K562 (cell line): ENCODE measurements at regions not wholly inside any gene's neighbourhood (a gene's known extent, or its start where the extent isn't known, plus 50 kb on each side); places are given as distances from the start of the nearest gene placed in this dataset.

Experiments used
- ATAC-seq: fragments of 200-7000 bp; cut with Tn5 transposase; 3 replicates; pipeline ENCODE4 v1.9.1; 2020; ENCODE audit warnings: moderate library complexity
- BruUV-seq: library from RNA; stranded (reverse); fragments of 400-500 nt; replicated peaks from 2 replicates; lab custom pipeline; 2021; lab: Mats Ljungman, UMichigan
- CTCF ChIA-PET: fragments of 300-600 bp; formaldehyde crosslinking; extraction: SDS; loops from one replicate; lab custom pipeline; 2021; ENCODE audit warnings: low intra/inter-chr PET ratio; lab: Yijun Ruan, JAX
- POLR2A ChIA-PET: fragments of 300-600, 350-650 bp; sonication (Branson Sonifier 250); formaldehyde crosslinking; extraction: SDS; loops from one replicate; lab custom pipeline; 2021; ENCODE audit warnings: antibody characterized with exemption, inconsistent platforms; lab: Yijun Ruan, JAX
- DNase-seq, 4 experiments: peaks; one replicate each; pipeline versions ENCODE4 v3.0.0 to v3.0.0-alpha.2; 2011 to 2018; ENCODE audit warnings: low spot score in 3 of 4, mixed read lengths in 3 of 4; ENCODE audit errors: extremely low read depth in 1 of 4
- FAIRE-seq: peaks from 2 replicates; lab custom pipeline; 2011; peaks lifted over from hg19 to GRCh38; lab: Jason Lieb, UNC
- H2AFZ ChIP-seq: 2 replicates; pipeline ENCODE4 v1.6.0; 2011; ENCODE audit warnings: low read depth, low read length, control low read depth, inconsistent platforms
- H3K27ac ChIP-seq: fragments of 200-600 bp; 3 replicates; pipeline ENCODE4 v1.8.0; 2011; ENCODE audit warnings: low read depth, mild to moderate bottlenecking, control low read depth, inconsistent platforms, low read length, moderate library complexity, mixed read lengths; ENCODE audit errors: extremely low read depth
- H3K27me3 ChIP-seq, 2 experiments: fragments of 300-600 bp in 1 of 2; 2 replicates in 1 of 2; 3 replicates in 1 of 2; pipeline versions ENCODE4 v1.6.0 to v1.8.0; 2011; ENCODE audit warnings: inconsistent platforms in 2 of 2, low read length in 2 of 2, mild to moderate bottlenecking in 1 of 2, mixed read lengths in 1 of 2, moderate library complexity in 1 of 2; ENCODE audit not compliant: control insufficient read depth in 2 of 2, insufficient read depth in 2 of 2
- H3K36me3 ChIP-seq: fragments of 300-600 bp; 3 replicates; pipeline ENCODE4 v1.8.0; 2011; ENCODE audit warnings: mild to moderate bottlenecking, low read length, inconsistent platforms; ENCODE audit not compliant: control insufficient read depth, insufficient read depth
- H3K4me1 ChIP-seq, 2 experiments: fragments of 200-600 bp in 1 of 2; replicated peaks in 1 of 2; 2 replicates in 1 of 2; 3 replicates in 1 of 2; pipeline versions ENCODE4 v1.5.1 to v1.8.0; 2011; ENCODE audit warnings: inconsistent platforms in 2 of 2, low read length in 2 of 2, mild to moderate bottlenecking in 1 of 2, mixed read lengths in 1 of 2, moderate library complexity in 1 of 2; ENCODE audit not compliant: control insufficient read depth in 2 of 2, insufficient read depth in 2 of 2
- H3K4me2 ChIP-seq: 2 replicates; pipeline ENCODE4 v1.6.1; 2011; ENCODE audit warnings: low read length, control low read depth, inconsistent platforms, mixed read lengths; ENCODE audit not compliant: insufficient read depth
- H3K4me3 ChIP-seq: fragments of 200-600 bp; sonication (generic), shearing (Covaris generic); 2 replicates; pipeline ENCODE4 v1.5.1; 2016; ENCODE audit warnings: control low read depth, inconsistent platforms
- H3K79me2 ChIP-seq: fragments of 200-600 bp; 3 replicates; pipeline ENCODE4 v1.8.0; 2011; ENCODE audit warnings: low read length, inconsistent platforms; ENCODE audit not compliant: control insufficient read depth, insufficient read depth
- H3K9ac ChIP-seq, 2 experiments: 2 replicates each; pipeline versions ENCODE4 v1.6.0 to v1.6.1; 2011; ENCODE audit warnings: low read depth in 2 of 2, low read length in 2 of 2, control low read depth in 1 of 2, inconsistent platforms in 1 of 2, mild to moderate bottlenecking in 1 of 2, mixed read lengths in 1 of 2; ENCODE audit not compliant: insufficient read depth in 1 of 2
- H3K9me1 ChIP-seq: one replicate; pipeline ENCODE4 v1.6.0; 2011; ENCODE audit warnings: inconsistent platforms, mild to moderate bottlenecking, low read length, moderate library complexity; ENCODE audit not compliant: control insufficient read depth, insufficient read depth
- H3K9me3 ChIP-seq: replicated peaks from 2 replicates; pipeline ENCODE4 v1.5.1; 2011; ENCODE audit warnings: low read depth, low read length, inconsistent platforms; ENCODE audit not compliant: control insufficient read depth, insufficient read depth
- H4K20me1 ChIP-seq: replicated peaks from 2 replicates; pipeline ENCODE4 v1.6.1; 2011; ENCODE audit warnings: low read length, inconsistent platforms, mixed read lengths; ENCODE audit not compliant: control insufficient read depth, insufficient read depth
- EZH2 ChIP-seq: IDR thresholded peaks from 2 replicates; pipeline ENCODE4 v1.6.1; 2012; ENCODE audit warnings: low read depth, mild to moderate bottlenecking, inconsistent platforms, low read length, borderline replicate concordance
- FIP1L1 ChIP-seq: fragments of 200-400 bp; formaldehyde crosslinking; IDR thresholded peaks from 2 replicates; pipeline ENCODE4 v1.6.1; 2018; ENCODE audit warnings: mild to moderate bottlenecking, low read depth, low read length; ENCODE audit not compliant: poor library complexity, severe bottlenecking
- OTX1 ChIP-seq: fragments of 450-650 bp; formaldehyde crosslinking; IDR thresholded peaks from 2 replicates; pipeline ENCODE4 v1.4.0; 2022; ENCODE audit warnings: mild to moderate bottlenecking
- PHTF2 ChIP-seq: fragments of 250-450 bp; sonication (Bioruptor Pico); IDR thresholded peaks from 2 replicates; pipeline ENCODE4 v1.5.0; 2021; ENCODE audit warnings: mild to moderate bottlenecking
- POLR2B ChIP-seq: fragments of 450-650 bp; IDR thresholded peaks from 2 replicates; pipeline ENCODE4 v1.6.1; 2018; ENCODE audit warnings: low read depth; ENCODE audit not compliant: partially characterized antibody
- TEAD4 ChIP-seq, 2 experiments: sonication (generic) in 1 of 2; formaldehyde crosslinking in 1 of 2; IDR thresholded peaks; 2 replicates each; pipeline versions ENCODE4 v1.6.1 to v1.8.0; 2012 to 2022; ENCODE audit warnings: borderline replicate concordance in 1 of 2, inconsistent platforms in 1 of 2, low read length in 1 of 2, mild to moderate bottlenecking in 1 of 2, missing genetic modification reagents in 1 of 2
- TFAM ChIP-seq: fragments of 250-450 bp; sonication (Bioruptor Pico); conservative IDR thresholded peaks from 2 replicates; pipeline ENCODE4 v1.5.0; 2021; ENCODE audit warnings: mild to moderate bottlenecking, moderate library complexity
- ZFX ChIP-seq: sonication (generic); formaldehyde crosslinking; IDR thresholded peaks from 2 replicates; pipeline ENCODE4 v1.8.0; 2022; ENCODE audit warnings: mild to moderate bottlenecking, missing genetic modification reagents, moderate library complexity
- WGBS: fragments of 100-300 bp; shearing (Covaris generic); methylation state at CpG from one replicate; pipeline ENCODE4 v1.1.6; 2016; ENCODE audit warnings: low coverage, mixed read lengths; ENCODE audit not compliant: insufficient coverage; ENCODE audit errors: missing lambda C conversion rate; 5-methylcytosine and 5-hydroxymethylcytosine counted together
- in situ Hi-C: fragments of 300-500 bp; cut with MboI; formaldehyde crosslinking; loops from 4 replicates; pipeline ENCODE4 v1.15.0; 2018; ENCODE audit warnings: inconsistent platforms, mixed read lengths
- intact Hi-C: fragments of 100-400 bp; cut with micrococcal nuclease; formaldehyde crosslinking; loops from 2 replicates; pipeline ENCODE4 v1.14.2; 2022
- TF ChIP-seq, protein P1 (sequence below), 2 experiments: fragments of 450-650 bp in 1 of 2; sonication (generic) in 1 of 2; formaldehyde crosslinking; conservative IDR thresholded peaks; 2 replicates each; pipeline versions ENCODE4 v1.4.0 to v1.8.1; 2020 to 2022; ENCODE audit warnings: mild to moderate bottlenecking in 1 of 2, missing genetic modification reagents in 1 of 2
- TF ChIP-seq, protein P2 (sequence below): fragments of 250-450 bp; sonication (Bioruptor Pico); IDR thresholded peaks from 2 replicates; pipeline ENCODE4 v1.4.0; 2020
- TF ChIP-seq, protein P3 (sequence below): fragments of 200-800 bp; sonication (Bioruptor generic); IDR thresholded peaks from 2 replicates; pipeline ENCODE4 v1.6.1; 2016; ENCODE audit warnings: missing genetic modification characterization, missing compliant biosample characterization

DNA sequence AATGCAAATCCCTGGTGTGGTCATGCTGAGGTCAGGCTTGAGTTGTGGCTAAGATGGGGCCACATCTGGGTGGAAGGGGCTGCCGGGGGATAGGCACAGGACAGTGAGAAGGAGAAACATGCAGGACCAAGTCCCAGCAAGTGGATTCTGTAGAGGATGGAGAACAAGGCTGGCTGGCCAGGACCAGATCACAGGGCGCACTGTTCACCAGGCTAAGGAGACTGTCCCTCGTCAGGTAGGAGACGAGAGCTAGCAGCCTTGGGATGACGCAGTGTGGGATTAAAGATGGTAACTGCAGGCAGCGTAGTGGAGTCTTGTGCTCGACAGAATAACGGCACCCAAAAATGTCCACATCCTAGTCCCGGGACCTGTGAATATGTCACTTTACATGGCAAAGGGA lies 336.1 kb downstream of the BCL11B start:
- BruUV-seq, result no TSS peak
- H3K9me1 ChIP-seq, result no peaks in the 10 kb centered on the region

More for the DNA sequence above, 336.1 kb downstream of the BCL11B start:
- H3K9me3 ChIP-seq, result no peaks in the 10 kb centered on the region
- intact Hi-C loops, result no loop called here
- TF ChIP-seq, protein P1, sequence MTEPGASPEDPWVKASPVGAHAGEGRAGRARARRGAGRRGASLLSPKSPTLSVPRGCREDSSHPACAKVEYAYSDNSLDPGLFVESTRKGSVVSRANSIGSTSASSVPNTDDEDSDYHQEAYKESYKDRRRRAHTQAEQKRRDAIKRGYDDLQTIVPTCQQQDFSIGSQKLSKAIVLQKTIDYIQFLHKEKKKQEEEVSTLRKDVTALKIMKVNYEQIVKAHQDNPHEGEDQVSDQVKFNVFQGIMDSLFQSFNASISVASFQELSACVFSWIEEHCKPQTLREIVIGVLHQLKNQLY (CRISPR knock-in tag; conservative IDR thresholded peaks at IDR 0.05), result no peak
- TF ChIP-seq TEAD4 (IDR thresholded peaks at IDR 0.05; ENCODE audit: low read length) (no peak), TEAD4 (CRISPR knock-in tag; IDR thresholded peaks at IDR 0.05; ENCODE audit: borderline replicate concordance) (no peak), EZH2 (no peak), OTX1 (CRISPR knock-in tag) (no peak), PHTF2 (CRISPR knock-in tag) (no peak), FIP1L1 (no peak), POLR2B (no peak), ZFX (CRISPR knock-in tag) (no peak), TFAM (no peak)
- TF ChIP-seq, protein P2, sequence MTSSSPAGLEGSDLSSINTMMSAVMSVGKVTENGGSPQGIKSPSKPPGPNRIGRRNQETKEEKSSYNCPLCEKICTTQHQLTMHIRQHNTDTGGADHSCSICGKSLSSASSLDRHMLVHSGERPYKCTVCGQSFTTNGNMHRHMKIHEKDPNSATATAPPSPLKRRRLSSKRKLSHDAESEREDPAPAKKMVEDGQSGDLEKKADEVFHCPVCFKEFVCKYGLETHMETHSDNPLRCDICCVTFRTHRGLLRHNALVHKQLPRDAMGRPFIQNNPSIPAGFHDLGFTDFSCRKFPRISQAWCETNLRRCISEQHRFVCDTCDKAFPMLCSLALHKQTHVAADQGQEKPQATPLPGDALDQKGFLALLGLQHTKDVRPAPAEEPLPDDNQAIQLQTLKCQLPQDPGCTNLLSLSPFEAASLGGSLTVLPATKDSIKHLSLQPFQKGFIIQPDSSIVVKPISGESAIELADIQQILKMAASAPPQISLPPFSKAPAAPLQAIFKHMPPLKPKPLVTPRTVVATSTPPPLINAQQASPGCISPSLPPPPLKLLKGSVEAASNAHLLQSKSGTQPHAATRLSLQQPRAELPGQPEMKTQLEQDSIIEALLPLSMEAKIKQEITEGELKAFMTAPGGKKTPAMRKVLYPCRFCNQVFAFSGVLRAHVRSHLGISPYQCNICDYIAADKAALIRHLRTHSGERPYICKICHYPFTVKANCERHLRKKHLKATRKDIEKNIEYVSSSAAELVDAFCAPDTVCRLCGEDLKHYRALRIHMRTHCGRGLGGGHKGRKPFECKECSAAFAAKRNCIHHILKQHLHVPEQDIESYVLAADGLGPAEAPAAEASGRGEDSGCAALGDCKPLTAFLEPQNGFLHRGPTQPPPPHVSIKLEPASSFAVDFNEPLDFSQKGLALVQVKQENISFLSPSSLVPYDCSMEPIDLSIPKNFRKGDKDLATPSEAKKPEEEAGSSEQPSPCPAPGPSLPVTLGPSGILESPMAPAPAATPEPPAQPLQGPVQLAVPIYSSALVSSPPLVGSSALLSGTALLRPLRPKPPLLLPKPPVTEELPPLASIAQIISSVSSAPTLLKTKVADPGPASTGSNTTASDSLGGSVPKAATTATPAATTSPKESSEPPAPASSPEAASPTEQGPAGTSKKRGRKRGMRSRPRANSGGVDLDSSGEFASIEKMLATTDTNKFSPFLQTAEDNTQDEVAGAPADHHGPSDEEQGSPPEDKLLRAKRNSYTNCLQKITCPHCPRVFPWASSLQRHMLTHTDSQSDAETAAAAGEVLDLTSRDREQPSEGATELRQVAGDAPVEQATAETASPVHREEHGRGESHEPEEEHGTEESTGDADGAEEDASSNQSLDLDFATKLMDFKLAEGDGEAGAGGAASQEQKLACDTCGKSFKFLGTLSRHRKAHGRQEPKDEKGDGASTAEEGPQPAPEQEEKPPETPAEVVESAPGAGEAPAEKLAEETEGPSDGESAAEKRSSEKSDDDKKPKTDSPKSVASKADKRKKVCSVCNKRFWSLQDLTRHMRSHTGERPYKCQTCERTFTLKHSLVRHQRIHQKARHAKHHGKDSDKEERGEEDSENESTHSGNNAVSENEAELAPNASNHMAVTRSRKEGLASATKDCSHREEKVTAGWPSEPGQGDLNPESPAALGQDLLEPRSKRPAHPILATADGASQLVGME, result no peak
- TF ChIP-seq, protein P3, sequence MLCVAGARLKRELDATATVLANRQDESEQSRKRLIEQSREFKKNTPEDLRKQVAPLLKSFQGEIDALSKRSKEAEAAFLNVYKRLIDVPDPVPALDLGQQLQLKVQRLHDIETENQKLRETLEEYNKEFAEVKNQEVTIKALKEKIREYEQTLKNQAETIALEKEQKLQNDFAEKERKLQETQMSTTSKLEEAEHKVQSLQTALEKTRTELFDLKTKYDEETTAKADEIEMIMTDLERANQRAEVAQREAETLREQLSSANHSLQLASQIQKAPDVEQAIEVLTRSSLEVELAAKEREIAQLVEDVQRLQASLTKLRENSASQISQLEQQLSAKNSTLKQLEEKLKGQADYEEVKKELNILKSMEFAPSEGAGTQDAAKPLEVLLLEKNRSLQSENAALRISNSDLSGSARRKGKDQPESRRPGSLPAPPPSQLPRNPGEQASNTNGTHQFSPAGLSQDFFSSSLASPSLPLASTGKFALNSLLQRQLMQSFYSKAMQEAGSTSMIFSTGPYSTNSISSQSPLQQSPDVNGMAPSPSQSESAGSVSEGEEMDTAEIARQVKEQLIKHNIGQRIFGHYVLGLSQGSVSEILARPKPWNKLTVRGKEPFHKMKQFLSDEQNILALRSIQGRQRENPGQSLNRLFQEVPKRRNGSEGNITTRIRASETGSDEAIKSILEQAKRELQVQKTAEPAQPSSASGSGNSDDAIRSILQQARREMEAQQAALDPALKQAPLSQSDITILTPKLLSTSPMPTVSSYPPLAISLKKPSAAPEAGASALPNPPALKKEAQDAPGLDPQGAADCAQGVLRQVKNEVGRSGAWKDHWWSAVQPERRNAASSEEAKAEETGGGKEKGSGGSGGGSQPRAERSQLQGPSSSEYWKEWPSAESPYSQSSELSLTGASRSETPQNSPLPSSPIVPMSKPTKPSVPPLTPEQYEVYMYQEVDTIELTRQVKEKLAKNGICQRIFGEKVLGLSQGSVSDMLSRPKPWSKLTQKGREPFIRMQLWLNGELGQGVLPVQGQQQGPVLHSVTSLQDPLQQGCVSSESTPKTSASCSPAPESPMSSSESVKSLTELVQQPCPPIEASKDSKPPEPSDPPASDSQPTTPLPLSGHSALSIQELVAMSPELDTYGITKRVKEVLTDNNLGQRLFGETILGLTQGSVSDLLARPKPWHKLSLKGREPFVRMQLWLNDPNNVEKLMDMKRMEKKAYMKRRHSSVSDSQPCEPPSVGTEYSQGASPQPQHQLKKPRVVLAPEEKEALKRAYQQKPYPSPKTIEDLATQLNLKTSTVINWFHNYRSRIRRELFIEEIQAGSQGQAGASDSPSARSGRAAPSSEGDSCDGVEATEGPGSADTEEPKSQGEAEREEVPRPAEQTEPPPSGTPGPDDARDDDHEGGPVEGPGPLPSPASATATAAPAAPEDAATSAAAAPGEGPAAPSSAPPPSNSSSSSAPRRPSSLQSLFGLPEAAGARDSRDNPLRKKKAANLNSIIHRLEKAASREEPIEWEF (CRISPR knock-in tag), result no peak
- H3K36me3 ChIP-seq, result no peaks in the 10 kb centered on the region
- in situ Hi-C loops, result no loop called here
- CTCF ChIA-PET, result no interaction called here
- no peak overlapping the region for H3K27ac ChIP-seq
- H3K27me3 ChIP-seq, result no peaks in the 10 kb centered on the region
- no peak for ATAC-seq
- H3K9ac ChIP-seq, result no peak overlapping the region
- H4K20me1 ChIP-seq, result no peaks in the 10 kb centered on the region
- WGBS, result 0% methylated on average over 8 of the region's 9 CpGs
- no peak overlapping the region for H3K4me2 ChIP-seq
- POLR2A ChIA-PET, result no interaction called here
- no peaks in the 10 kb centered on the region for H3K4me1 ChIP-seq
- DNase-seq, result no peak
- no peak overlapping the region for H3K4me3 ChIP-seq
- H3K79me2 ChIP-seq, result no peaks in the 10 kb centered on the region
- FAIRE-seq, result no peak
- no peak overlapping the region for H2AFZ ChIP-seq
